ENCODE measurements at regions not wholly inside any gene's neighbourhood (a gene's known extent, or its start where the extent isn't known, plus 50 kb on each side); places are given as distances from the start of the nearest gene placed in this dataset.
A peak's percentile ranks its signal among the peaks of the same experiment; 100 is the strongest.

- Histone ChIP-seq H3K27me3 (ENCODE audit: control insufficient read depth in 2 of 2, insufficient read depth in 1 of 2, low read length in 1 of 2) (no peaks in the 10 kb centered on the region), H3K36me3 (ENCODE audit: control insufficient read depth in 2 of 2, insufficient read depth in 2 of 2, low read length in 1 of 2) (no peaks in the 10 kb centered on the region), H3K4me3 (ENCODE audit: low read length in 2 of 2) (no peak overlapping the region), H3K27ac (ENCODE audit: low read depth in 1 of 2, low read length in 1 of 2) (no peak overlapping the region), H3K4me1 (ENCODE audit: control insufficient read depth in 2 of 2, insufficient read depth in 2 of 2, low read length in 2 of 2) (no peaks in the 10 kb centered on the region), H3K9me3 (ENCODE audit: control insufficient read depth in 2 of 2, insufficient read depth in 1 of 2, low read length in 1 of 2) (no peaks in the 10 kb centered on the region)
- 98% methylated on average over 5 of the region's 5 CpGs for WGBS
- no peak for DNase-seq (ENCODE audit: low read depth in 6 of 9, low spot score in 9 of 9)
Measured at GRCh38 chr21:16294128-16294527, 564.3 kb downstream of the USP25 start.

- DNase-seq (ENCODE audit: low read depth in 6 of 9, low spot score in 9 of 9), result no peak
Measured at GRCh38 chr21:16302851-16303282, 573.1 kb downstream of the USP25 start.

GRCh38 chr21:16304174-16305095 is 574.7 kb downstream of the USP25 start:
- DNase-seq (ENCODE audit: low read depth in 6 of 9, low spot score in 9 of 9), result no peak
- no peak overlapping the region for H3K4me3 ChIP-seq (ENCODE audit: low read length in 2 of 2)
- H3K27me3 ChIP-seq (ENCODE audit: control insufficient read depth in 2 of 2, insufficient read depth in 1 of 2, low read length in 1 of 2), result no peaks in the 10 kb centered on the region
- no peaks in the 10 kb centered on the region for H3K4me1 ChIP-seq (ENCODE audit: control insufficient read depth in 2 of 2, insufficient read depth in 2 of 2, low read length in 2 of 2)
- H3K9me3 ChIP-seq (ENCODE audit: control insufficient read depth in 2 of 2, insufficient read depth in 1 of 2, low read length in 1 of 2), result no peaks in the 10 kb centered on the region
- no peak overlapping the region for H3K27ac ChIP-seq (ENCODE audit: low read depth in 1 of 2, low read length in 1 of 2)
- 97% methylated on average over 6 of the region's 6 CpGs for WGBS
- H3K36me3 ChIP-seq (ENCODE audit: control insufficient read depth in 2 of 2, insufficient read depth in 2 of 2, low read length in 1 of 2), result no peaks in the 10 kb centered on the region

More at GRCh38 chr21:16302851-16303282, 573.1 kb downstream of the USP25 start:
- Histone ChIP-seq H3K27ac (ENCODE audit: low read depth in 1 of 2, low read length in 1 of 2) (no peak overlapping the region), H3K27me3 (ENCODE audit: control insufficient read depth in 2 of 2, insufficient read depth in 1 of 2, low read length in 1 of 2) (no peaks in the 10 kb centered on the region), H3K36me3 (ENCODE audit: control insufficient read depth in 2 of 2, insufficient read depth in 2 of 2, low read length in 1 of 2) (no peaks in the 10 kb centered on the region), H3K4me1 (ENCODE audit: control insufficient read depth in 2 of 2, insufficient read depth in 2 of 2, low read length in 2 of 2) (no peaks in the 10 kb centered on the region), H3K4me3 (ENCODE audit: low read length in 2 of 2) (no peak overlapping the region), H3K9me3 (ENCODE audit: control insufficient read depth in 2 of 2, insufficient read depth in 1 of 2, low read length in 1 of 2) (no peaks in the 10 kb centered on the region)
- WGBS, result 74% methylated on average over 4 of the region's 4 CpGs

- Histone ChIP-seq H3K9me3 (ENCODE audit: control insufficient read depth in 2 of 2, insufficient read depth in 1 of 2, low read length in 1 of 2) (no peaks in the 10 kb centered on the region), H3K36me3 (ENCODE audit: control insufficient read depth in 2 of 2, insufficient read depth in 2 of 2, low read length in 1 of 2) (no peaks in the 10 kb centered on the region), H3K4me1 (ENCODE audit: control insufficient read depth in 2 of 2, insufficient read depth in 2 of 2, low read length in 2 of 2) (no peaks in the 10 kb centered on the region), H3K27ac (ENCODE audit: low read depth in 1 of 2, low read length in 1 of 2) (no peak overlapping the region), H3K27me3 (ENCODE audit: control insufficient read depth in 2 of 2, insufficient read depth in 1 of 2, low read length in 1 of 2) (no peaks in the 10 kb centered on the region), H3K4me3 (ENCODE audit: low read length in 2 of 2) (no peak overlapping the region)
- no peak for DNase-seq (ENCODE audit: low read depth in 6 of 9, low spot score in 9 of 9)
- 95% methylated on average over 6 of the region's 6 CpGs for WGBS
Measured at GRCh38 chr21:16305686-16306085, 575.9 kb downstream of the USP25 start.

- H3K27me3 ChIP-seq (ENCODE audit: control insufficient read depth in 2 of 2, insufficient read depth in 1 of 2, low read length in 1 of 2), result no peaks in the 10 kb centered on the region
- no peak for DNase-seq (ENCODE audit: low read depth in 6 of 9, low spot score in 9 of 9)
- H3K36me3 ChIP-seq (ENCODE audit: control insufficient read depth in 2 of 2, insufficient read depth in 2 of 2, low read length in 1 of 2), result no peaks in the 10 kb centered on the region
- no peaks in the 10 kb centered on the region for H3K9me3 ChIP-seq (ENCODE audit: control insufficient read depth in 2 of 2, insufficient read depth in 1 of 2, low read length in 1 of 2)
- no peak overlapping the region for H3K4me3 ChIP-seq (ENCODE audit: low read length in 2 of 2)
- no peak overlapping the region for H3K27ac ChIP-seq (ENCODE audit: low read depth in 1 of 2, low read length in 1 of 2)
- H3K4me1 ChIP-seq (ENCODE audit: control insufficient read depth in 2 of 2, insufficient read depth in 2 of 2, low read length in 2 of 2), result no peaks in the 10 kb centered on the region
Measured at GRCh38 chr21:16307256-16307655, 577.5 kb downstream of the USP25 start.

- Histone ChIP-seq H3K36me3 (ENCODE audit: control insufficient read depth in 2 of 2, insufficient read depth in 2 of 2, low read length in 1 of 2) (no peaks in the 10 kb centered on the region), H3K9me3 (ENCODE audit: control insufficient read depth in 2 of 2, insufficient read depth in 1 of 2, low read length in 1 of 2) (no peaks in the 10 kb centered on the region), H3K4me1 (ENCODE audit: control insufficient read depth in 2 of 2, insufficient read depth in 2 of 2, low read length in 2 of 2) (no peaks in the 10 kb centered on the region), H3K4me3 (ENCODE audit: low read length in 2 of 2) (no peak overlapping the region), H3K27me3 (ENCODE audit: control insufficient read depth in 2 of 2, insufficient read depth in 1 of 2, low read length in 1 of 2) (no peaks in the 10 kb centered on the region), H3K27ac (ENCODE audit: low read depth in 1 of 2, low read length in 1 of 2) (no peak overlapping the region)
- WGBS, result 44% methylated on average over 1 of the region's 1 CpG
- no peak for DNase-seq (ENCODE audit: low read depth in 6 of 9, low spot score in 9 of 9)
Measured at GRCh38 chr21:16308269-16308668, 578.5 kb downstream of the USP25 start.

GRCh38 chr21:16309250-16309971 is 579.6 kb downstream of the USP25 start:
- no peaks in the 10 kb centered on the region for H3K27me3 ChIP-seq (ENCODE audit: control insufficient read depth in 2 of 2, insufficient read depth in 1 of 2, low read length in 1 of 2)
- no peak overlapping the region for H3K27ac ChIP-seq (ENCODE audit: low read depth in 1 of 2, low read length in 1 of 2)
- WGBS, result 96% methylated on average over 17 of the region's 17 CpGs
- no peaks in the 10 kb centered on the region for H3K4me1 ChIP-seq (ENCODE audit: control insufficient read depth in 2 of 2, insufficient read depth in 2 of 2, low read length in 2 of 2)
- H3K4me3 ChIP-seq (ENCODE audit: low read length in 2 of 2), result no peak overlapping the region
- DNase-seq (ENCODE audit: low read depth in 6 of 9, low spot score in 9 of 9), result no peak
- H3K9me3 ChIP-seq (ENCODE audit: control insufficient read depth in 2 of 2, insufficient read depth in 1 of 2, low read length in 1 of 2), result no peaks in the 10 kb centered on the region
- H3K36me3 ChIP-seq (ENCODE audit: control insufficient read depth in 2 of 2, insufficient read depth in 2 of 2, low read length in 1 of 2), result no peaks in the 10 kb centered on the region

- Histone ChIP-seq H3K27ac (ENCODE audit: low read depth in 1 of 2, low read length in 1 of 2) (no peak overlapping the region), H3K9me3 (ENCODE audit: control insufficient read depth in 2 of 2, insufficient read depth in 1 of 2, low read length in 1 of 2) (no peaks in the 10 kb centered on the region), H3K36me3 (ENCODE audit: control insufficient read depth in 2 of 2, insufficient read depth in 2 of 2, low read length in 1 of 2) (no peaks in the 10 kb centered on the region), H3K4me1 (ENCODE audit: control insufficient read depth in 2 of 2, insufficient read depth in 2 of 2, low read length in 2 of 2) (no peaks in the 10 kb centered on the region), H3K27me3 (ENCODE audit: control insufficient read depth in 2 of 2, insufficient read depth in 1 of 2, low read length in 1 of 2) (no peaks in the 10 kb centered on the region), H3K4me3 (ENCODE audit: low read length in 2 of 2) (no peak overlapping the region)
- peak in 1 of 9 donors; percentile 18 for DNase-seq (ENCODE audit: low read depth in 6 of 9, low spot score in 9 of 9)
- WGBS, result 92% methylated on average over 9 of the region's 9 CpGs
Measured at GRCh38 chr21:16310176-16310575, 580.4 kb downstream of the USP25 start.

GRCh38 chr21:16311229-16311628 is 581.4 kb downstream of the USP25 start:
- 96% methylated on average over 3 of the region's 3 CpGs for WGBS
- DNase-seq (ENCODE audit: low read depth in 6 of 9, low spot score in 9 of 9), result no peak
- no peaks in the 10 kb centered on the region for H3K36me3 ChIP-seq (ENCODE audit: control insufficient read depth in 2 of 2, insufficient read depth in 2 of 2, low read length in 1 of 2)

More at GRCh38 chr21:16311229-16311628, 581.4 kb downstream of the USP25 start:
- H3K27me3 ChIP-seq (ENCODE audit: control insufficient read depth in 2 of 2, insufficient read depth in 1 of 2, low read length in 1 of 2), result no peaks in the 10 kb centered on the region
- H3K4me1 ChIP-seq (ENCODE audit: control insufficient read depth in 2 of 2, insufficient read depth in 2 of 2, low read length in 2 of 2), result no peaks in the 10 kb centered on the region
- no peak overlapping the region for H3K4me3 ChIP-seq (ENCODE audit: low read length in 2 of 2)
- H3K9me3 ChIP-seq (ENCODE audit: control insufficient read depth in 2 of 2, insufficient read depth in 1 of 2, low read length in 1 of 2), result no peaks in the 10 kb centered on the region
- H3K27ac ChIP-seq (ENCODE audit: low read depth in 1 of 2, low read length in 1 of 2), result no peak overlapping the region
